HG03565 (cell line): ENCODE measurements at regions not wholly inside any gene's neighbourhood (a gene's known extent, or its start where the extent isn't known, plus 50 kb on each side); places are given as distances from the start of the nearest gene placed in this dataset.
"Not testable (repeated sequence)": the region's sequence is repeated elsewhere in the genome, so short reads cannot be mapped to it uniquely, and the experiment has no call there.

Experiments
- ATAC-seq: cut with Tn5 transposase; IDR thresholded peaks from one replicate; pipeline ENCODE4 v1.9.1; 2021; ENCODE audit warnings: mild to moderate bottlenecking, moderate library complexity; ENCODE audit not compliant: unreplicated experiment

DNA sequence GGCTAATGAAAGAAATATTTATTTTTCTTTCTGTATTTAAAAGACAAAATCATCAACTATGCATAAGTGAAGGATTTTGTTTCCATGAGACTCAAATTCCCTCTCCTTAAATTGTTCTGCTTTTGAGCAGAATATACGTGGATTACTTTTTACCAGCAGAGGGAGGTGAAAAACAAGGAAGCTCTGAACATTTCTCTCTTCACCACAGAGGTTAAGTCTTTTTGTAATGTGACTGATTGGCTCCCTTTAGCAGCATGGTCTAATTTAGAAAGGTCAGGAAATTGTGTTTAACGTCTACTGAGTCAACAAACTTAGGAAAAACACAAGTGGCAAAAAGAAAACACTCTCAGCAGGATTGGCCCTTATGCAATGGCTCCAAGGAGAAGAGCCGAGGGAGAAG, 55.1 kb upstream of the F9 start:
- ATAC-seq: no peak

DNA sequence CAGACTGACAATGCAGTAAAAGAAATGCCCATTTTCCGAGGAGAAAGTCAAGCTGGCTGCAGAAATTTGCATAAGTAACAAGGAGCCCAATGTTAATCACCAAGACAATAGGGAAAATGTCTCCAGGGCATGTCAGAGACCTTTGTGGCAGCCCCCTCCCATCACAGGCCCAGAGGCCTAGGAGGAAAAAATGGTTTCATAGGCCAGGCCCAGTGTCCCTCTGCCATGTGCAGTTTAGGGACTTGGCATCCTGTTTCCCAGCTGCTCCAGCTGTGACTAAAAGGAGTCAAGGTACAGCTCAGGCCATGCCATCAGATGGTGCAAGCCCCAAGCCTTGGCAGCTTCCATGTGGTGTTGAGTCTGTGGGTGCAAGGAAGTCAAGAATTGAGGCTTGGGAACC, 68.6 kb upstream of the F9 start:
- not testable (repeated sequence) for ATAC-seq

DNA sequence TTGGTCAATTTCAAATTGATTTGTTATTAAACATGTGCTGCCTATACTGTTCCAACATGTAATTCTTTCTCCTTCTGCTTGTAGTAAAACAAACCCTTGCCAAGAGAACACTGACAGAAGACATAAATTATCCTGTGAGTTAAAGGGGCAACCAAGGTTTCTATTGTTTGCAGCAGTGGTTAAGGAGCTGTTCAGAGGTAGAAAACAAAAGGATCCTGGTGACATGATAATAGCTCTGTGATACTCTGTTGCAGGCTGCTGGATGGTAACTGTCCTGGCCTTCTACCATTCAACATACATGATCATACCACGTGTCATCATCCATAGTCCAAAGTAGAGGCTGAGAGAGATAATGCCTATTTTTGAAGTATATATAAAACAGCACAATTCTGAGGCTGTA, 75.8 kb upstream of the F9 start:
- no peak for ATAC-seq

DNA sequence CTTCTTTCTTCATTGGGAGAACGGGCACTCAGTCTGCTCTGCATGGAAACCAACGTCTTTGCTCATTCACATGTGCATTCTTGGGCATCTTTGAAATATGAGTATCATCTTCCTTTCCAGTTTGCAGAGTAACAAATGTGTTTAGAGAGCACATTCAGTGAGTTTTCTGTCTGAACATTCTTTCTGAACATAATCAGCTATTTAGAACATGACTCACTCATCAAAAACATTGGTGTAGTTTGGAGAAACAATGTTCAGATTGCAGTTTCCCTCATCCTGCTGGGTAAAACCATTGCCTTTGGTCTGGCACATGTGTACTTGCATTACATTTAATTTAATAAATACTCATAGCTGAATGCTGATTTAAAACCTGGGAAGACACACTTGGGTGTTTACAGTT, 81.5 kb upstream of the F9 start:
- ATAC-seq: no peak

DNA sequence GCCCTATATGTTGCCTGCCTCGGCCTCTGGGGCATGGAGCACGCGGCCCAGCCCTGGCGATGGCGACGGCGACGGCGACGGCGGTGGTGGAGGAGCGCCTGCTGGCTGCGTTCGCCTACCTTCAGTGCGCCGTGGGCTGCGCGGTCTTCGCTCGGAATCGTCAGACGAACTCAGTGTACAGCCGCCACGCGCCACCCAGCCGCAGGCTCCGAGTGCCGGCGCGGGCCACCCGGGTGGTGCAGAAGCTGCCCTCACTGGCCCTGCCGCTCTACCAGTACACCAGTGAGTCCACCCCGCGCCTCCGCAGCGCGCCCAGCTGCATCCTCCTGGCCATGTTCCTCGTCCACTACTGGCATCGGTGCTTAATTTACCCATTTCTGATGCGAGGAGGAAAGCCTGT, 83.7 kb upstream of the F9 start:
- ATAC-seq: no peak

DNA sequence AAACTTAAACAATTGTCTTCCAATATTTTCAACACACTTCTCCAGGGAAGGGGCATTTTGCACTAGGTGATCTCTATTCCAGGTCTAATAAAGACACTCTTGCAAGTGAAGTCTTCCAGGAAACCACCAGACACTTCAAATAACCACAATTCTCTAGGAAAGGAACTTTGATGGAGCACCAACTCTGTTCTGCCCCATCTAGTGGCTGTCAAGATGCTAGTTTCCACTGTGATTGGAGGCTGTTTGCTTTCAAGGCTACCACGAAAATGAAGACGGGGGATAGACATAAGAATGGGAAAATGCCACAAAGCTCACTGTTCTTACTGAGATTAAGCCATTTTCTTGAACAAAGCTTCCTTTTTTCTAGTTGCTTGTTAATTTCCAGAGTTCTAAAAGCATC, 100.6 kb upstream of the F9 start:
- ATAC-seq: no peak

DNA sequence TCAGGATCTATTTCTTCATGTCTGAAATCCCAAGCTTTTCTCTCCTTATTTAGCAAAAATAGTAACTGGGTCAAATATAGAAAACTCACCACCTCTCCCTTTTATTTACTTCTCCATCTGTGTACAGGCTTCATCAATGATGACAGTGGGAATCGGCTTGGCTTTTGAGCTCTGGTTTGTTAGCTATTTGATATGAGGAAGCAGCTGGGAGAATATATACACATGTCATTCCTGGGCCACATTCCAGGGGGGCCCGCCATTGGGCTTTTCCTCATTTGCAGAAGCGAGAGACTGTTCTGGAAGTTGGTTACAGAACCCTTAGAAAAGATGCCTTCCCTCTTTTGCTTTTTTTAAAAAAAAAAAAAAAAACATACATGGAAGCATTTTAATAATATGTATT, 107.4 kb upstream of the F9 start:
- no peak for ATAC-seq

DNA sequence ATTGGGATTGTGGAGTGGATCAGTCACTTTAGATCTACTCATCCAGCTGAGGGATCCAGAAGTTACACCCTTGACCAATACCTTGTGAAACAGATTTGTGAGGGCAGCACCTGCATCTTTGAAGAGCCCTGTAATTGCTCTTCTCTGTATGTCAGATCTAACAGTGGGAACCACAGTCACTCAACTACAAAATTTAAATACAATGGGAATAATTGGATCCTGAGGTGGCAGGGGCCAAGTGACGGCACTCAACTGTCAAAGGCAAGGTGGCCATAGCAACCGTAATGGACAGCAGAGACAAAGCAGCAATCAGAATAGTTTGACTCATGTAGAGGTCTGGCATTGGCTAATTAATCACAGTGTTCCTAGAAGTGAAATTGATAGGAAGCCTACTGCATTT, 132.3 kb upstream of the F9 start:
- ATAC-seq: not testable (repeated sequence)

DNA sequence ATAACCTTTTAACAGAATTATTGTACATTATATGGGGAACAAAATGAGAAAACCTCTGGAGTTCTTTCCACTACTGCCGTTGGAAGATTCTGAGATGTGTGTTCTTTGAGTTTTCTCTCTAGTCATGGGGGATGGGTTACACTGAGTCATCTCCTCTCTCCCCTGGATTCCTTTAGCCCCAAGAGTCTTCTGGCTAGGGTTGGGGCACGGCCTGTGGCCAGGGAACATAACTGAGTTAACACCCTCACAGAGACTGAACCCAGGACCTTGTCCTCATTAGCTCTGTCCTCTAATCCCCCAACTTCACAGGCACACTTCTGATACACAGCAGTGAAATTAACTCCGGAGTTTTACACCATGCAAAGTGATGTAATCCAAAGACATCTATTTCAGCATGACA, 142.3 kb upstream of the F9 start:
- ATAC-seq: no peak

DNA sequence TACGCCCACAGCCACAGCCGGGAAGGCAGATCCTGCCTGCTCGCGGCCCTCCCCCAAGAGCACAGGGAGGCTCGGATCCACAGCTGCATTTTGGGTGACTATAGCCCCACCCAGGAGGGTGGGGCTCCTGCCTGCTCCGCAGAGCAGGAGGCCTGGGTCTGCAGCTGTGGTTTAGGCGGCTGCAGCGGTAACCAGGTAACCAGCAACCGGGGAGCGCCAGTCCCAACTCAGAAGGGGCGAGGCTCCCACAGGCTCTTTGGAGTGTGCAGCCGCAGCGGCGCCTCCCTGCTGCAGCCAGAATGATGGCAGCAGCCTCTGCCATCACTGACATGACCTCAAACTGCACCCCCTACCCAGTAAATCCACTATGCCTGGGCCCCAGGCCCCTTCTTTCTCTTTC, 148.0 kb upstream of the F9 start:
- no peak for ATAC-seq

DNA sequence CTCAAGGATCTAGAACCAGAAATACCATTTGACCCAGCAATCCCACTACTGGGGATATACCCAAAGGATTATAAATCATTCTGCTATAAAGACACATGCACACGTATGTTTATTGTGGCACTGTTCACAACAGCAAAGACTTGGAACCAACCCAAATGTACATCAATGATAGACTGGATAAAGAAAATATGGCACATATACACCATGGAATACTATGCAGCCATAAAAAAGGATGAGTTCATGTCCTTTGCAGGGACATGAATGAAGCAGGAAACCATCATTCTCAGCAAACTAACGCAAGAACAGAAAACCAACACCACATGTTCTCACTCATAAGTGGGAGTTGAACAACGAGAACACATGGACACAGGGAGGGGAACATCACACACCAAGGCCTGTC, 154.0 kb upstream of the F9 start:
- not testable (repeated sequence) for ATAC-seq

DNA sequence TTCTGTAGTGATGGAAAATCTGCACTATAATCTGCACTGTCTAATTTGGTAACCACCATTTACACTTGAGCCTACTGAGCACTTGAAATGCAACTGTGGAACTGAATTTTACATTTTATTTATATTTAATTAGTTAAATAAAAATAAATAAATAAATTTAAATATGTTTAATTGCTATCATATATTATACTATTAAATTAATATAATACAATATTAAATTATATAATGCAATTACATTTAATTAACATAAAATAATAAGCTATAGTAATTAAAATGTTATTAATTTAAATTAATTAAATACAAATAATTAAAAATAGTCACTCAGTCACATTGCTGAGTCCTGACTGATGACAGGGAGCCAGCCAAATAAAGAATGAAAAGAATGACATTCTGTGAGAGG, 170.2 kb upstream of the F9 start:
- no peak for ATAC-seq

DNA sequence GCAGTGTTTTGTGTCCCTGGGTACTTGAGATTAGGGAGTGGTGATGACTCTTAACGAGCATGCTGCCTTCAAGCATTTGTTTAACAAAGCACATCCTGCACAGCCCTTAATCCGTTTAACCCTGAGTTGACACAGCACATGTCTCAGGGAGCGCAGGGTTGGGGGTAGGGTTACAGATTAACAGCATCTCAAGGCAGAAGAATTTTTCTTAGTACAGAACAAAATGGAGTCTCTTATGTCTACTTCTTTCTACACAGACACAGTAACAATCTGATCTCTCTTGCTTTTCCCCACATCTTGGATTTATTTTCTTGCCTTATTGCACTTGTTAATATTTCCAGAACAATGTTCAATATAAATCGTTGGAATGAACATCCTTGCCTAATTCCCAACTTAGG, 187.9 kb upstream of the F9 start:
- ATAC-seq: not testable (repeated sequence)

DNA sequence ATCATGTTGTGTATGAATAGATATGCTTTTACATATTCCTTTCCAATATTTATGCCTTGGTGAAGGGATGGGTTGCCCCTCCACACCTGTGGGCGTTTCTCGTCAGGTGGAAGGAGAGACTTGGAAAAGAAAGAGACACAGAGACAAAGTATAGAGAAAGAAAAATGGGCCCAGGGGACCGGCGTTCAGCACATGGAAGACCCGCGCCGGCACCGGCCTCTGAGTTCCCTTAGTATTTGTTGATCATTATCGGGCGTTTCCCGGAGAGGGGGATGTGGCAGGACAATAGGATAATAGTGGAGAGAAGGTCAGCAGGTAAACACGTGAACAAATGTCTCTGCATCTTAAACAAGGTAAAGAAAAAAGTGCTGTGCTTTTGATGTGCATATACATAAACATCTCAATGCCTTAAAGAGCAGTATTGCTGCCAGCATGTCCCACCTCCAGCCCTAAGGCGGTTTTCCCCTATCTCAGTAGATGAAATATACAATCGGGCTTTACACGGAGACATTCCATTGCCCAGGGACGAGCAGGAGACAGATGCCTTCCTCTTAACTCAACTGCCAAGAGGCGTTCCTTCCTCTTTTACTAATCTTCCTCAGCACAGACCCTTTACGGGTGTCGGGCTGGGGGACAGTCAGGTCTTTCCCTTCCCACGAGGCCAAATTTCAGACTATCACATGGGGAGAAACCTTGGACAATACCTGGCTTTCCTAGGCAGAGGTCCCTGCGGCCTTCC, 188.5 kb upstream of the F9 start:
- not testable (repeated sequence) for ATAC-seq

DNA sequence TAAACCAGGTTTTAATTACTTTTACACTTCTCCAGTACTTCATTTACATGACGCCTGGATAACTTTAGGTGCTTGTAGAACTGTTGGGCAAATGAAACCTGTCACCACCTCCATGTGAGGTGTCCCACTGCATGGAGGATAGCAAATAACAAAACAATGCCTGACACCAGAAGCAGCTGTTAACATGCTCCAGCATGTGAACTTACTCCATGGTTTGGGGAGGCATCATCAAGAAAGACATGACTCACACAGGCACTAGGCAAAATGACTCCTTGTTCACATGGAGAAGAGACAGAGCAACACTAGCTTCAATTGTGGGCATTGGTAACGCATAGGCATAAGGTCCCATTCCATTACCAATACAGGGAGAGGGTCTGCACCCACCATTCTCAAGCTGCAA, 198.1 kb upstream of the F9 start:
- no peak for ATAC-seq

DNA sequence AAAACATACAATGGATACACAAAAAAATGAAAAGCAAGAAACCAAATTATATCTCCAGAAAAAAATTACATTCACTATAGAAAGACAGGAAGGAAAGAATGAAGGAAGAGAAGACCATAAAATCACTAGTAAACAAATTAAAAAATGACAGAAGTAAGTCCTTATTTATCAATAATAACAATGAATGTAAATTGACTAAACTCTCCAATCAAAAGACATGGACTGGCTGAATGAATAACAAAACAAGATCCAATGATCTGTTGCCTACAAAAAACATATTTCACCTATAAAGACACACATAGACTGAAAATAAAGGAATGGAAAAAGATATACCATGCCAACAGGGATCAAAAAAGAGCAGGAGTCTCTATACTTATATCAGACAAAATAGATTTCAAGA, 203.2 kb upstream of the F9 start:
- ATAC-seq: no peak

DNA sequence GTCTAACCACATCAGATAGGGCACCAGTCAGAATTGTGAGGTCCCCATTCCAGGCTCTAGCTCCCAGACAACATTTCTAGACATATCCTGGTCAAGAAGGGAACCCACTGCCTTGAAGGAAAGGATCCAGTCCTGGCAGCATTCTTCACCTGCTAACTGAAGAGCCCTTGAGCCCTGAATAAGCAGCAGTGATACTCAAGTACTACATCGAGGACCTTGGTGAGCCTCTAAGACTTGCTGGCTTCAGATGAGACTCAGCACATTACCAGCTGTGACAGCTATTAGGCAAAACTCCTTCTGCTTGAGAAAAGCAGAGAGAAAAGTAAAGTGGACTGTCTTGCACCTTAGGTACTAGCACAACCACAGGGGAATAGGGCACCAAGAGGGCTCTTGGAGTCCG, 205.8 kb upstream of the F9 start:
- no peak for ATAC-seq

DNA sequence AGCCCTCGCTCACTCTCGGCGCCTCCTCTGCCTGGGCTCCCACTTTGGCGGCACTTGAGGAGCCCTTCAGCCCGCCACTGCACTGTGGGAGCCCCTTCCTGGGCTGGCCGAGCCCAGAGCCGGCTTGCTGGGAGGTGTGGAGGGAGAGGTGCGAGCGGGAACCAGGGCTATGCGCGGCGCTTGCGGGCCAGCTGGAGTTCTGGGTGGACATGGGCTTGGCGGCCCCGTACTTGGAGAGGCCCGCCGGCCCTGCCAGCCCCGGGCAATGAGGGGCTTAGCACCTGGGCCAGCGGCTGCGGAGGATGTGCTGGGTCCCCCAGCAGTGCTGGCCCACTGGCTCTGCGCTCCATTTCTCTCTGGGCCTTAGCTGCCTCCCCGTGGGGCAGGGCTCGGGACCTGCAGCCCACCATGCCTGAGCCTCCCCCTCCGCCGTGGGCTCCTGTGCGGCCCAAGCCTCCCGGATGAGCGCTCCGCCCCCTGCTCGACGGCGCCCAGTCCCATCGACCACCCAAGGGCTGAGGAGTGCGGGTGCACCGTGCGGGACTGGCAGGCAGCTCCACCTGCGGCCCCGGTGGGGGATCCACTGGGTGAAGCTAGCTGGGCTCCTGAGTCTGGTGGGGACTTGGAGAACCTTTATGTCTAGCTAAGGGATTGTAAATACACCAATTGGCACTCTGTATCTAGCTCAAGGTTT, 209.7 kb upstream of the F9 start:
- ATAC-seq: not testable (repeated sequence)

DNA sequence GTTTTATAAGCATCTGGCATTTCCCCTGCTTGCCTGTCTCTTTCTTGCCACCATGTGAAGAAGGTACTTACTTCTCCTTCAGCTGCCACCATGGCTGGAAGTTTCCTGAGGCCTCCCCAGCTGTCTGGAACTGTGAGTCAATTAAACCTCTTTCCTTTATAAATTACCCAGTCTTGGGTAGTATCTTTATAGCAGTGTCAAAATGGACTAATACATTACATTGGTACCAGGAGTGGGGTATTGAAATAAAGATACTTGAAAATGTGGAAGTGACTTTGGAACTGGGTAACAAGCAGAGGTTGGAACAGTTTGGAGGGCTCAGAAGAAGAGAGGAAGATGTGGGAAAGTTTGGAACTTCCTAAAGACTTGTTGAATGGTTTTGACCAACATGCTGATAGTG, 223.9 kb upstream of the F9 start:
- not testable (repeated sequence) for ATAC-seq

DNA sequence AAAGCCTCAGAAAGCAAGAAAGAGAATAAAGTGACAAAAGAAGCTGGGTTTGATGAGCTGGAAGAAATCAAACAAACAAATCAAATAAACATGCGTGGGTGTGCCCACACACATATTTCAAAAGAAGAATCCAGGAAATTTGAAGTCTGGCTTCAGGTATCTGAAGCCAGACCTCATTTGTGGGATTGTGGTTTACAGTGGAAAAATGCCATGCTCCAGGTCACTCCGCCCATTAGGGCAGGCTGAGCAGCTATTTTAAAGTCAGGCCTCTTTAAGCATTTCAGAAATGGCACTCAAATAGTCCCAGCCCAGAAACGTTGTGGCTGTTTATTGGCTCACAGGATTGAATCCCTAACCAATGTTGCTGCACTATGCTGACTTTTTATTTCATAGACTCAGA, 226.1 kb upstream of the F9 start:
- ATAC-seq: no peak

DNA sequence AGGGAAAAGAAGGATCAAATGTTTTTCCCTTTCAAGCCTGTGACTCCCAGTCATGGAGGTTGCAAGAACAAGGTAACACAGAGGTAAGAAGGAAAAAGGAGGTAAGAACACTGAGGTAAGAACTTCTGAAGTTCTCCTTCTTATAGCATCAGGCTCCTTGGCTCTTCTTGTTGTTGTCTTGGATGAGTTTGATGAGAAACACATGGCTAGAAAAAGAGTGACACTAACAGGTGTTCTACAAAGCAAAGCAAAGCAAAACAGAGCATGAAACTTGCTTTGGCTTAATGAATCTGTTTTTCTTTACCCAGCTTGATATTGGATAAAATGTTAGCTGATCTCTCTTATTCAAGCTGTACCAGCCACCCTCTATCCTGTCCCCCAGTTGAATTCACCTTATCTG, 231.2 kb upstream of the F9 start:
- no peak for ATAC-seq

DNA sequence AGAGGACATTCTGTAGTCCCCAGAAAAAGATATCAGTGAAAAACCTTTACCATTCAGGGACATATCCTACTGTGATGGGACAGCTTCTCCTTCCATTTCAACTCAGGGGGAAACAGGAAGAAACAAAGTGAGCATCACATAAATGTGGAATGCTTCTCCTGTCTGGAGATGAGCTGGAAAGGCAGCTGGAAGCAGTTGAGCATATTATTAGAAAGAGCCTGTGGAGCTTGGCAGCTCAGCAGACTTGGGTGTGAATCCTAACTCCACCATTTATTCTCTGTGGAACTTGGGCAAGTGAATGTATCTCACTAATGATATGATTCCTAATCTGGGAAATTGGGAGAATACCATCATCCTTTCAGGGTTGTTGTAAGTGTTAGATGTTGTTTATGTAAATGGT, 232.1 kb upstream of the F9 start:
- ATAC-seq: no peak

DNA sequence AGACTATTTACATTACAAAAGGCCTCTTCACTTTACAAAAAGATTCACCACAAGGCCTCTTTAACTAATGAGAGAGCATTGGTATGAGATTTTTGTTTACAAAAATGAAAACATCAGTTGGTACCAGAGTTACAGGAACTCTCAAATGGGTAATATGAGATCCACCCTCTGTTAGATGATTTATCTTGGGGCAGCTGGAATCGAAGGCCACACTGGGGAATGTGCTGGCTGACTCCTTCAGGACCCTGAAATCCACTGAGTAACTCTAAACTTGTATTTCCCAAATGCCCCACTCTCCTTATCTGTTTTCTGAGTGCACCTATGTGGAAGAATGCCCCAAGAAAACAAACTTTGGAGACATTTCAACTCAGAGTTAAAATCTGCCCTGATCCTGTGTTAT, 232.9 kb upstream of the F9 start:
- ATAC-seq: no peak
